Neural progenitor cell (in vitro differentiated cells): ENCODE measurements at regions not wholly inside any gene's neighbourhood (a gene's known extent, or its start where the extent isn't known, plus 50 kb on each side); places are given as distances from the start of the nearest gene placed in this dataset.

Experiments
- DNase-seq: peaks from one replicate; pipeline ENCODE4 v3.0.0-alpha.2; 2016; ENCODE audit warnings: low spot score
- H2AFZ ChIP-seq: fragments of 200-600 bp; sonication (generic); replicated peaks from 2 replicates; pipeline ENCODE4 v1.6.1; 2016; ENCODE audit warnings: antibody characterized with exemption
- H3F3A ChIP-seq: fragments of 200-600 bp; sonication (generic); 2 replicates; pipeline ENCODE4 v1.6.1; 2016; ENCODE audit warnings: antibody characterized with exemption, low read depth
- H3K27ac ChIP-seq: fragments of 200-600 bp; sonication (generic); 2 replicates; pipeline ENCODE4 v1.5.1; 2016; ENCODE audit warnings: mild to moderate bottlenecking
- H3K27me3 ChIP-seq: fragments of 200-600 bp; sonication (generic); 2 replicates; pipeline ENCODE4 v1.6.1; 2016; ENCODE audit warnings: mild to moderate bottlenecking, moderate library complexity
- H3K36me3 ChIP-seq: fragments of 200-600 bp; sonication (generic); 2 replicates; pipeline ENCODE4 v1.5.1; 2016
- H3K4me1 ChIP-seq: fragments of 200-600 bp; sonication (generic); 2 replicates; pipeline ENCODE4 v1.6.1; 2016; ENCODE audit warnings: mixed run types
- H3K4me2 ChIP-seq: fragments of 200-600 bp; sonication (generic); 2 replicates; pipeline ENCODE4 v1.6.1; 2016
- H3K4me3 ChIP-seq: fragments of 200-600 bp; sonication (generic); 2 replicates; pipeline ENCODE4 v1.5.1; 2016
- H3K79me2 ChIP-seq: fragments of 200-600 bp; sonication (generic); 2 replicates; pipeline ENCODE4 v1.6.1; 2016; ENCODE audit warnings: low read depth
- H3K9ac ChIP-seq: fragments of 200-600 bp; sonication (generic); 2 replicates; pipeline ENCODE4 v1.6.1; 2016
- H3K9me3 ChIP-seq: fragments of 200-600 bp; sonication (generic); 2 replicates; pipeline ENCODE4 v1.5.1; 2016; ENCODE audit warnings: low read depth
- H4K20me1 ChIP-seq: fragments of 200-600 bp; sonication (generic); 2 replicates; pipeline ENCODE4 v1.6.1; 2016; ENCODE audit warnings: low read depth
- H3K27ac Mint-ChIP-seq: 3 replicates; pipeline ENCODE4 v1.8.0; 2021; ENCODE audit warnings: mixed read lengths
- H3K27me3 Mint-ChIP-seq: 2 replicates; pipeline ENCODE4 v1.8.0; 2022; ENCODE audit warnings: low read depth, mild to moderate bottlenecking, inconsistent platforms, moderate library complexity, mixed read lengths; ENCODE audit not compliant: insufficient read depth
- H3K36me3 Mint-ChIP-seq: 3 replicates; pipeline ENCODE4 v1.8.0; 2021; ENCODE audit warnings: mixed read lengths
- H3K4me1 Mint-ChIP-seq: 3 replicates; pipeline ENCODE4 v1.8.0; 2021; ENCODE audit warnings: mixed read lengths
- H3K4me3 Mint-ChIP-seq: 3 replicates; pipeline ENCODE4 v1.8.0; 2021; ENCODE audit warnings: mild to moderate bottlenecking, moderate library complexity, mixed read lengths
- H3K9me3 Mint-ChIP-seq: 3 replicates; pipeline ENCODE4 v1.8.0; 2020; ENCODE audit warnings: mixed read lengths
- EZH2 ChIP-seq: fragments of 200-600 bp; sonication (generic); IDR thresholded peaks from 2 replicates; pipeline ENCODE4 v1.6.1; 2017; ENCODE audit warnings: antibody characterized with exemption, mild to moderate bottlenecking, moderate library complexity
- EZH2phosphoT487 ChIP-seq: fragments of 200-600 bp; sonication (generic); IDR thresholded peaks from 2 replicates; pipeline ENCODE4 v1.6.1; 2017; ENCODE audit warnings: antibody characterized with exemption
- TF ChIP-seq, protein P1 (sequence below): fragments of 200-600 bp; sonication (generic); IDR thresholded peaks from 2 replicates; pipeline ENCODE4 v1.5.1; 2017; ENCODE audit warnings: antibody characterized with exemption, mild to moderate bottlenecking

DNA sequence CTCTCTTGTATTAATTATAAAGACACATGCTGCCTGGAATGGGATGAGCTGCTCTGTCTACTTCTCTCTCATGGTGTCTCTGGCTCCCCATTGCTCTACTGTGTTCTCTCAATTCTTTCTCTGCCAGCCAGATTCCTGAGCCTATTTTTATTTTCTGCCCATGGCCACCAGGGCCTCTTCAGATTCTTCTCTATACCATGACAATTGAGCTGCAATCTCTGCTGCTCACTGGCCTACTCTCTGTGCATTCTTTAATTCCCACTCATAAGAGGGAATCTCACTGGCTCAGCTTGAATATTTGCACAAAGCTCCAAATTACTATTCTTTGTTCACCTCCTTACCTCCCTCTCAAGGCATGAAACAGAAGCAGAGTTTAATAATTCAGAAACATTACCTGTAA lies 161.4 kb upstream of the GULP1 start:
- Mint-ChIP-seq H3K9me3 (no peaks in the 10 kb centered on the region), H3K27me3 (no peaks in the 10 kb centered on the region), H3K4me3 (no peak overlapping the region), H3K36me3 (no peaks in the 10 kb centered on the region), H3K27ac (no peak overlapping the region), H3K4me1 (peaks cover 4% of the 10 kb centered on the region)
- no peak overlapping the region for H3K4me3 ChIP-seq
- TF ChIP-seq EZH2phosphoT487 (no peak), EZH2 (no peak)
- TF ChIP-seq, protein P1, sequence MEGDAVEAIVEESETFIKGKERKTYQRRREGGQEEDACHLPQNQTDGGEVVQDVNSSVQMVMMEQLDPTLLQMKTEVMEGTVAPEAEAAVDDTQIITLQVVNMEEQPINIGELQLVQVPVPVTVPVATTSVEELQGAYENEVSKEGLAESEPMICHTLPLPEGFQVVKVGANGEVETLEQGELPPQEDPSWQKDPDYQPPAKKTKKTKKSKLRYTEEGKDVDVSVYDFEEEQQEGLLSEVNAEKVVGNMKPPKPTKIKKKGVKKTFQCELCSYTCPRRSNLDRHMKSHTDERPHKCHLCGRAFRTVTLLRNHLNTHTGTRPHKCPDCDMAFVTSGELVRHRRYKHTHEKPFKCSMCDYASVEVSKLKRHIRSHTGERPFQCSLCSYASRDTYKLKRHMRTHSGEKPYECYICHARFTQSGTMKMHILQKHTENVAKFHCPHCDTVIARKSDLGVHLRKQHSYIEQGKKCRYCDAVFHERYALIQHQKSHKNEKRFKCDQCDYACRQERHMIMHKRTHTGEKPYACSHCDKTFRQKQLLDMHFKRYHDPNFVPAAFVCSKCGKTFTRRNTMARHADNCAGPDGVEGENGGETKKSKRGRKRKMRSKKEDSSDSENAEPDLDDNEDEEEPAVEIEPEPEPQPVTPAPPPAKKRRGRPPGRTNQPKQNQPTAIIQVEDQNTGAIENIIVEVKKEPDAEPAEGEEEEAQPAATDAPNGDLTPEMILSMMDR: peak; percentile 8
- H3K27ac ChIP-seq: no peak overlapping the region
- no peaks in the 10 kb centered on the region for H3F3A ChIP-seq
- DNase-seq: peak; percentile 1
- H3K36me3 ChIP-seq: no peaks in the 10 kb centered on the region
- H3K79me2 ChIP-seq: no peaks in the 10 kb centered on the region
- H3K9me3 ChIP-seq: no peaks in the 10 kb centered on the region
- H3K9ac ChIP-seq: no peak overlapping the region
- H4K20me1 ChIP-seq: no peaks in the 10 kb centered on the region
- no peak overlapping the region for H2AFZ ChIP-seq
- H3K4me1 ChIP-seq: no peaks in the 10 kb centered on the region
- H3K4me2 ChIP-seq: no peak overlapping the region
- no peaks in the 10 kb centered on the region for H3K27me3 ChIP-seq

DNA sequence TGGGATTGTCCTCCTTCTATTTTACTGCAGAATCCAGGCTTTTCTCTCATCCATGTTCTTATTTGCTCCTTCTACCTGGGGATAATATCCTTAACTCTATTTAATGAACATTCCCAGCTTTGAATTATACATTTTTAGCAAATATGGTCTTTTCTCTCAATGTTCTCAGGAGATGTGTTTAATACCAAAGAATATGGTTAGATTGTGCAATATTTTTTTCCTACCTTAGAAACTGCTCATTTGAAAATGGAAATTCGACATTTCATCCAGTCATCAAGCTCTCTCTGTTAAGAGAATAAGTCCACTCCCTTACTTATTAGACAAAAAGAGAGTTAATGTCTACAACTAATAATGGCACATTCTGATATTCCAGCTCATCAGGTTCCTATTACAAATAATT lies 160.4 kb upstream of the GULP1 start:
- H3F3A ChIP-seq: no peaks in the 10 kb centered on the region
- H3K4me3 Mint-ChIP-seq: no peak overlapping the region
- H3K27ac Mint-ChIP-seq: no peak overlapping the region
- no peak overlapping the region for H2AFZ ChIP-seq
- H3K9ac ChIP-seq: no peak overlapping the region
- no peaks in the 10 kb centered on the region for H4K20me1 ChIP-seq
- H3K27me3 ChIP-seq: no peaks in the 10 kb centered on the region
- no peaks in the 10 kb centered on the region for H3K9me3 Mint-ChIP-seq
- H3K4me3 ChIP-seq: no peak overlapping the region
- H3K4me2 ChIP-seq: no peak overlapping the region
- peaks cover 4% of the 10 kb centered on the region for H3K4me1 Mint-ChIP-seq
- H3K27ac ChIP-seq: no peak overlapping the region
- no peaks in the 10 kb centered on the region for H3K27me3 Mint-ChIP-seq
- DNase-seq: no peak
- H3K4me1 ChIP-seq: no peaks in the 10 kb centered on the region
- H3K36me3 Mint-ChIP-seq: no peaks in the 10 kb centered on the region
- H3K9me3 ChIP-seq: no peaks in the 10 kb centered on the region
- TF ChIP-seq EZH2 (no peak), EZH2phosphoT487 (no peak)
- TF ChIP-seq, protein P1: no peak
- H3K79me2 ChIP-seq: no peaks in the 10 kb centered on the region
- H3K36me3 ChIP-seq: no peaks in the 10 kb centered on the region

DNA sequence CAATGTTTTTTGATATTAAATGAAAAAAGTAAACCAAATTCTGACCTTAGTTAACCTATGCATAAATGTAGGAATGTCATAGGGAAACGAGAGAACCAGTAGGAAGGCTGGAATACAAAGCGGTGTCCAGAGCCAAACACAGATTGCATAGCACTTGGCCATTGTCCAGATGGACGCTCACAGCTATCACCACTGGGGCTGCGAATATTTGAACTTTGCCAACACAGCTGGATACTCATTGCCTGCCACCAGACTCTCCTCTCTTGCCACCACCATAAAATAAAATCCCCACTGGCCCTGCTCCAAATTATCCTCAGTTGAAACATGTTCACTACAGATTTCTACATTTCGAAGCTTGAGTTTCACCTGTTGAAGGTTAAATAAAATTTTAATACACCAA lies 159.3 kb upstream of the GULP1 start:
- no peaks in the 10 kb centered on the region for H3K9me3 Mint-ChIP-seq
- Histone ChIP-seq H3K9me3 (no peaks in the 10 kb centered on the region), H4K20me1 (no peaks in the 10 kb centered on the region), H3K27me3 (no peaks in the 10 kb centered on the region), H3K4me1 (no peaks in the 10 kb centered on the region), H3K4me3 (no peak overlapping the region), H2AFZ (no peak overlapping the region), H3K4me2 (no peak overlapping the region), H3K9ac (no peak overlapping the region), H3K36me3 (no peaks in the 10 kb centered on the region), H3K79me2 (no peaks in the 10 kb centered on the region), H3K27ac (no peak overlapping the region), H3F3A (no peaks in the 10 kb centered on the region)
- H3K4me1 Mint-ChIP-seq: peaks cover 4% of the 10 kb centered on the region
- no peak for TF ChIP-seq EZH2phosphoT487
- TF ChIP-seq, protein P1: no peak
- no peak for TF ChIP-seq EZH2
- no peaks in the 10 kb centered on the region for H3K36me3 Mint-ChIP-seq
- H3K27ac Mint-ChIP-seq: no peak overlapping the region
- H3K4me3 Mint-ChIP-seq: no peak overlapping the region
- H3K27me3 Mint-ChIP-seq: no peaks in the 10 kb centered on the region
- DNase-seq: no peak

DNA sequence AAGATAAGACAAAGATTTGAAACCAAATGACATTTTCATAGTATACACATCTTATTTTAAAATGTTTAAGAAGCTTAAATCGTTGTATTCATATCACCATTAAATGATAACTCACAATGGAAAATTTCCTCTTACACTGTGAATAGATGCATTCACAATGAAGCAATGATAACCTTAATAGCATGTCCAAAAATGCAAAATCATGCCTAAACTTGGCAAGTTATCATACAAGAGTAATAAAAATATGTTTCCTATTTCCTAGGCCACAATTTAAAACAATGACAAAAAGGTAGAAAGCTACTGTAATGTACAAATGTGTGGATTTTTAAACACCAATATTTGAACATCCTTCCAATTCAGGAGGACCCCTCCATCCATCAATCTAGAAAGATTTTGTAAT lies 157.4 kb upstream of the GULP1 start:
- Mint-ChIP-seq H3K9me3 (no peaks in the 10 kb centered on the region), H3K27me3 (no peaks in the 10 kb centered on the region), H3K4me1 (peaks cover 4% of the 10 kb centered on the region), H3K27ac (no peak overlapping the region), H3K4me3 (no peak overlapping the region), H3K36me3 (no peaks in the 10 kb centered on the region)
- H3F3A ChIP-seq: no peaks in the 10 kb centered on the region
- no peak overlapping the region for H3K4me2 ChIP-seq
- no peaks in the 10 kb centered on the region for H3K79me2 ChIP-seq
- H3K36me3 ChIP-seq: no peaks in the 10 kb centered on the region
- no peaks in the 10 kb centered on the region for H3K9me3 ChIP-seq
- H3K27me3 ChIP-seq: no peaks in the 10 kb centered on the region
- H3K4me3 ChIP-seq: no peak overlapping the region
- H3K4me1 ChIP-seq: no peaks in the 10 kb centered on the region
- DNase-seq: no peak
- no peak for TF ChIP-seq EZH2phosphoT487
- TF ChIP-seq, protein P1: no peak
- no peak for TF ChIP-seq EZH2
- H2AFZ ChIP-seq: no peak overlapping the region
- no peak overlapping the region for H3K27ac ChIP-seq
- no peaks in the 10 kb centered on the region for H4K20me1 ChIP-seq
- H3K9ac ChIP-seq: no peak overlapping the region
